ENCODE measurements at regions not wholly inside any gene's neighbourhood (a gene's known extent, or its start where the extent isn't known, plus 50 kb on each side); places are given as distances from the start of the nearest gene placed in this dataset.

DNA sequence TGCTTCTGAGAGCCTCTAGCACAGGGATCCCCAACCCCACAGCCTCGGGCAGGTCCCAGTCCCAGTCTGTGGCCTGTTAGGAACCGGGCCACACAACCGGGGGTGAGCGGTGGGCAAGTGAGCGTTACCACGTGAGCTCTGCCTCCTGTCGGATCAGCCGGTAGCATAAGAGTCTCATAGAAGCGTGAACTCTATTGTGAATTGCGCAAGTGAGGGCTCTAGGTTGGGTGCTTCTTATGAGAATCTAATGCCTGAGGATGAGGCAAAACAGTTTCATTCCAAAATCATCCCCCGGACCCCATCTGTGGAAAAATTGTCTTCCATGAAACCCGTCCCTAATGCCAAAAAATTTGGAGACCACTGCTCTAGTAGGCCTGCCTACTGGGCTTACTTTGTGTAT lies 87.0 kb upstream of the UBL3 start:
- DNase-seq (ENCODE audit: low read depth), result no peak
- H3K9me3 Mint-ChIP-seq (ENCODE audit: unreplicated experiment), result no peaks in the 10 kb centered on the region
- H3K36me3 Mint-ChIP-seq (ENCODE audit: low read depth, unreplicated experiment), result no peaks in the 10 kb centered on the region
- no peak for FAIRE-seq
- H4K20me1 ChIP-seq (ENCODE audit: insufficient read depth, low read length), result no peaks in the 10 kb centered on the region
- H3K4me1 Mint-ChIP-seq (ENCODE audit: low read depth, unreplicated experiment), result peaks cover 3% of the 10 kb centered on the region
- no peak overlapping the region for H3K27ac ChIP-seq (ENCODE audit: low read depth, low read length)
- H3K27me3 Mint-ChIP-seq (ENCODE audit: low read depth, unreplicated experiment), result peaks cover 30% of the 10 kb centered on the region
- TF ChIP-seq EZH2 (IDR thresholded peaks at IDR 0.05; ENCODE audit: insufficient read depth, low read length), result no peak
- TF ChIP-seq, protein P1, sequence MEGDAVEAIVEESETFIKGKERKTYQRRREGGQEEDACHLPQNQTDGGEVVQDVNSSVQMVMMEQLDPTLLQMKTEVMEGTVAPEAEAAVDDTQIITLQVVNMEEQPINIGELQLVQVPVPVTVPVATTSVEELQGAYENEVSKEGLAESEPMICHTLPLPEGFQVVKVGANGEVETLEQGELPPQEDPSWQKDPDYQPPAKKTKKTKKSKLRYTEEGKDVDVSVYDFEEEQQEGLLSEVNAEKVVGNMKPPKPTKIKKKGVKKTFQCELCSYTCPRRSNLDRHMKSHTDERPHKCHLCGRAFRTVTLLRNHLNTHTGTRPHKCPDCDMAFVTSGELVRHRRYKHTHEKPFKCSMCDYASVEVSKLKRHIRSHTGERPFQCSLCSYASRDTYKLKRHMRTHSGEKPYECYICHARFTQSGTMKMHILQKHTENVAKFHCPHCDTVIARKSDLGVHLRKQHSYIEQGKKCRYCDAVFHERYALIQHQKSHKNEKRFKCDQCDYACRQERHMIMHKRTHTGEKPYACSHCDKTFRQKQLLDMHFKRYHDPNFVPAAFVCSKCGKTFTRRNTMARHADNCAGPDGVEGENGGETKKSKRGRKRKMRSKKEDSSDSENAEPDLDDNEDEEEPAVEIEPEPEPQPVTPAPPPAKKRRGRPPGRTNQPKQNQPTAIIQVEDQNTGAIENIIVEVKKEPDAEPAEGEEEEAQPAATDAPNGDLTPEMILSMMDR (IDR thresholded peaks at IDR 0.05; ENCODE audit: insufficient read depth, low read depth, low read length), result no peak
- H3K4me1 ChIP-seq (ENCODE audit: insufficient read depth, low read length), result no peaks in the 10 kb centered on the region
- H3K36me3 ChIP-seq (ENCODE audit: insufficient read depth, low read length), result no peaks in the 10 kb centered on the region
- H3K79me2 ChIP-seq (ENCODE audit: insufficient read depth, low read length), result no peaks in the 10 kb centered on the region
- H3K27ac Mint-ChIP-seq (ENCODE audit: unreplicated experiment), result no peak overlapping the region
- no peak overlapping the region for H2AFZ ChIP-seq (ENCODE audit: low read depth, low read length)
- H3K4me2 ChIP-seq (ENCODE audit: low read length), result no peak overlapping the region
- H3K27me3 ChIP-seq (ENCODE audit: insufficient read depth, low read length), result peaks cover 2% of the 10 kb centered on the region
- H3K9ac ChIP-seq (ENCODE audit: low read length), result no peak overlapping the region
- H3K4me3 Mint-ChIP-seq (ENCODE audit: unreplicated experiment), result no peak overlapping the region
- no peaks in the 10 kb centered on the region for H3K9me3 ChIP-seq (ENCODE audit: insufficient read depth, low read depth, low read length)
- H3K4me3 ChIP-seq (ENCODE audit: insufficient read depth, low read depth, low read length), result no peak overlapping the region

DNA sequence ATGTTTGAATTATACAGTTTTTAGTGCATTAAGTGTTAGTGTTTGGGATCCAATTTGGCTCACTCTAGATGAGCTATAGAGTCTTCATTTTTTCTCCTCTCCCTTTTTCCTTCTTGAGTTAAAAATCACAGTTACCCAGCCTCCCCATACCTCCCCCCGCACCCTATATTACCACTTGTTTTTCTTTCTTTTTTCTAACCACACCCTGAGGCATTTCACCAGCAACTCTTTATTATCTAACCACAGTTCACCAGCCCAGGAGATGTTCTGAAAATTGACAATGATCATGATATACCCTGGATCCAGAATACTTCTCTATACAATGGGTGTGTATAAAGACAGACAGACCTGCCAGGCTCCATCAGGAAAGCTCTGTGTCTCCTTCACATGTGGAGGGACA lies 86.5 kb upstream of the UBL3 start:
- Histone ChIP-seq H3K27ac (ENCODE audit: low read depth, low read length) (no peak overlapping the region), H4K20me1 (ENCODE audit: insufficient read depth, low read length) (no peaks in the 10 kb centered on the region), H3K9me3 (ENCODE audit: insufficient read depth, low read depth, low read length) (no peaks in the 10 kb centered on the region), H3K4me2 (ENCODE audit: low read length) (no peak overlapping the region), H3K36me3 (ENCODE audit: insufficient read depth, low read length) (no peaks in the 10 kb centered on the region), H3K79me2 (ENCODE audit: insufficient read depth, low read length) (no peaks in the 10 kb centered on the region), H3K4me3 (ENCODE audit: insufficient read depth, low read depth, low read length) (no peak overlapping the region), H2AFZ (ENCODE audit: low read depth, low read length) (no peak overlapping the region), H3K9ac (ENCODE audit: low read length) (no peak overlapping the region), H3K4me1 (ENCODE audit: insufficient read depth, low read length) (no peaks in the 10 kb centered on the region), H3K27me3 (ENCODE audit: insufficient read depth, low read length) (peaks cover 2% of the 10 kb centered on the region)
- TF ChIP-seq EZH2 (IDR thresholded peaks at IDR 0.05; ENCODE audit: insufficient read depth, low read length), result no peak
- TF ChIP-seq, protein P1 (IDR thresholded peaks at IDR 0.05; ENCODE audit: insufficient read depth, low read depth, low read length), result no peak
- DNase-seq (ENCODE audit: low read depth), result no peak
- H3K9me3 Mint-ChIP-seq (ENCODE audit: unreplicated experiment), result no peaks in the 10 kb centered on the region
- H3K4me3 Mint-ChIP-seq (ENCODE audit: unreplicated experiment), result no peak overlapping the region
- peaks cover 30% of the 10 kb centered on the region for H3K27me3 Mint-ChIP-seq (ENCODE audit: low read depth, unreplicated experiment)
- FAIRE-seq, result no peak
- peaks cover 3% of the 10 kb centered on the region for H3K4me1 Mint-ChIP-seq (ENCODE audit: low read depth, unreplicated experiment)
- H3K27ac Mint-ChIP-seq (ENCODE audit: unreplicated experiment), result no peak overlapping the region
- no peaks in the 10 kb centered on the region for H3K36me3 Mint-ChIP-seq (ENCODE audit: low read depth, unreplicated experiment)

DNA sequence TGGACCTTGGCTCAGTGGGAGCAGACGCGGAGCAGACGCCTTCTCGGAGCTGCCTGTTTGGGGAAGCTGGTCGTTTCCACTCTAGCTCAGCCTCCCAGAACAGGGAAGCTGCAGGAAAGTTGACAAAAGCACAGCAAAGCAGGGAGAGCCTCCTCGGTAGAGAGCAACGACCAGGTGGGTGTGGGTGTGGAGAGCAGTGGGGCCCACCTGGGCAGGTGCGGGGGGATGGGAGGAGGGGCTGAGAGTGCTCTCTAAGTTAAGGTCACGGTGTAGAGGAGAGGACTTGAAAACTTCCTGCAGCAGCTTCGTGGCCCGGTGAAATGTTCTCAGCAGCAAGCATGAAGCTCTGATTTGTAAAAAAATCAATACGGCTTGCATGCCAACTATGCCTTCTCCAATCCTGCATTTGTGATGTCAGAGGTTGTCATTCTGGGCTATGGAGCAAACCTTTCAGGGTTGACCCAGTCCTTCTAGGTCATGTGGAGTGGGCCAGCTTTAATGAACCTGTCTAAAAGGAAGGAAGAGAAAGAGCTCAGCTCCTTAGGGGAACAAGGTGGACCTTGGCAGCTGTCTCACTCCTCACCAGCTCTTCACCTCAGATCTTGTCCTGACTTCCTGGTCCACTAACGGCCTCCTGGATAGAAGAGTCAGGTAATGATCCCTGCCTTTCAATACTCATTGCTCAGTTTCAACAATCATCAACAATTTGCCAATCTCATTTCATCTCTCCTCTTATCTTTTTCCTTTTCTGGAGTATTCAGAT lies 85.8 kb upstream of the UBL3 start:
- Histone ChIP-seq H3K27ac (ENCODE audit: low read depth, low read length) (no peak overlapping the region), H3K36me3 (ENCODE audit: insufficient read depth, low read length) (no peaks in the 10 kb centered on the region), H3K4me3 (ENCODE audit: insufficient read depth, low read depth, low read length) (no peak overlapping the region), H3K4me1 (ENCODE audit: insufficient read depth, low read length) (no peaks in the 10 kb centered on the region), H4K20me1 (ENCODE audit: insufficient read depth, low read length) (no peaks in the 10 kb centered on the region), H3K79me2 (ENCODE audit: insufficient read depth, low read length) (no peaks in the 10 kb centered on the region), H3K9ac (ENCODE audit: low read length) (no peak overlapping the region), H3K4me2 (ENCODE audit: low read length) (no peak overlapping the region), H2AFZ (ENCODE audit: low read depth, low read length) (no peak overlapping the region), H3K9me3 (ENCODE audit: insufficient read depth, low read depth, low read length) (no peaks in the 10 kb centered on the region), H3K27me3 (ENCODE audit: insufficient read depth, low read length) (peaks cover 2% of the 10 kb centered on the region)
- no peak overlapping the region for H3K27ac Mint-ChIP-seq (ENCODE audit: unreplicated experiment)
- H3K4me3 Mint-ChIP-seq (ENCODE audit: unreplicated experiment), result no peak overlapping the region
- peaks cover 30% of the 10 kb centered on the region for H3K27me3 Mint-ChIP-seq (ENCODE audit: low read depth, unreplicated experiment)
- no peaks in the 10 kb centered on the region for H3K9me3 Mint-ChIP-seq (ENCODE audit: unreplicated experiment)
- no peaks in the 10 kb centered on the region for H3K4me1 Mint-ChIP-seq (ENCODE audit: low read depth, unreplicated experiment)
- DNase-seq (ENCODE audit: low read depth), result no peak
- TF ChIP-seq, protein P1 (IDR thresholded peaks at IDR 0.05; ENCODE audit: insufficient read depth, low read depth, low read length), result no peak
- TF ChIP-seq EZH2 (IDR thresholded peaks at IDR 0.05; ENCODE audit: insufficient read depth, low read length), result no peak
- no peak for FAIRE-seq
- H3K36me3 Mint-ChIP-seq (ENCODE audit: low read depth, unreplicated experiment), result no peaks in the 10 kb centered on the region

Measured in astrocyte (in vitro differentiated cells and primary cell).